HG02642 (cell line): ENCODE measurements at regions not wholly inside any gene's neighbourhood (a gene's known extent, or its start where the extent isn't known, plus 50 kb on each side); places are given as distances from the start of the nearest gene placed in this dataset.
A peak's percentile ranks its signal among the peaks of the same experiment; 100 is the strongest.

Experiments
- ATAC-seq: cut with Tn5 transposase; IDR thresholded peaks from one replicate; pipeline ENCODE4 v1.9.1; 2021; ENCODE audit warnings: mild to moderate bottlenecking; ENCODE audit not compliant: unreplicated experiment, poor library complexity

DNA sequence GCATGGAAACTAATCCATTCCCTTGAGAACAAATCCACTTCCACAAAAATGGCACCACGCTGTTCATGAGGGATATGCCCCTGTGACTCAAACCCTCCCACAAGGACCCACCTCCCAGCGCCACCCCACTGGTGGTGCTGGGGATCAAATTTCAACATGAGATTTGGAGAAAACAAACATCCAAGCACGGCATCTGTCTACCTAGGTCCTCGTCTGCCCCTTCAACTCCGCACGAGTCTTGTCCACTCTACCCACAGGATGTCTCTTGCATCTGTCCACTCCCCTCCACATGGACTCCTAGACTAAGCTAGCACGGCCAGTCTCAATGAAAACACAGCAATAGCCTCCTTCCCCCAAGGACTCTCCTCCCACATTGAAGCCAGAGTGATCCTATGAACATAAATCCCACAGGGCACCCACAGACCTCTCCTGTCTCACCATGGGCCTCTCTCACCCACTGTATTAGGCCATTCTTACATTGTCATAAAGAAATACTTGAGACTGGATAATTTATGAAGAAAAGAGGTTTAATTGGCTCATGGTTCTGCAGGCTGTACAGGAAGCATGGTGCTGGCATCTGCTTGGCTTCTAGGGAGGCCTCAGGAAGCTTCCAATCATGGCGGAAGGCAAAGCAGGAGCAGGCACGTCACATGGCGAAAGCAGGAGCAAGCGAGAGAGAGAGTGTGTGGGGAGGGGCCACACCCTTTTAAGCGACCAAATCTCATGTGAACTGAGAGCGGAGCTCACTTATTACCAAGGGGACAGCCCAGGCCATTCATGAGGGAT is 101.4 kb downstream of the TOMM20 start:
- no peak for ATAC-seq

DNA sequence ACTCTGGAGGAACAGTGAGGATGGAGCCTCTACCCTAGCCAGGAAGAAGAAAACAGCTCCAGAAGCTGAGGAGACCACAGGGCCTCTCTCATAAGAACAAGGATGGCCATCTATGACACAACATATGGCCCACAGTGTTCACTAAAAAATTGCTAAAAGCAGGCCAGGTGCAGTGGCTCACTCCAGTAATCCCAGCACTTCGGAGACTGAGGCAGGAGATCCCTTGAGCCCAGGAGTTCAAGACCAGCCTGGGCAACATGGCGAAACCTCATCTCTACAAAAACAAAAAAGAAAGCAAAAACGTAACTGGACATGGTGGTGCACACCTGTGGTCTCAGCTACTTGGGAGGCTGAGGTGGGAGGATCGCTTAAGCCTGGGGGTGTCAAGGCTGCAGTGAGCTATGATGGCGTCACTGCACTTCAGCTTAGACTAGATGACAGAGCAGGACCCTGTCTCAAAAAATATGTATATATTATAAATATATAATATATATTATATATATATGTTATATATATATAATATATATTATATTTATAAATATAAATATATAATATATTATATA is 103.1 kb downstream of the TOMM20 start:
- ATAC-seq: no peak

DNA sequence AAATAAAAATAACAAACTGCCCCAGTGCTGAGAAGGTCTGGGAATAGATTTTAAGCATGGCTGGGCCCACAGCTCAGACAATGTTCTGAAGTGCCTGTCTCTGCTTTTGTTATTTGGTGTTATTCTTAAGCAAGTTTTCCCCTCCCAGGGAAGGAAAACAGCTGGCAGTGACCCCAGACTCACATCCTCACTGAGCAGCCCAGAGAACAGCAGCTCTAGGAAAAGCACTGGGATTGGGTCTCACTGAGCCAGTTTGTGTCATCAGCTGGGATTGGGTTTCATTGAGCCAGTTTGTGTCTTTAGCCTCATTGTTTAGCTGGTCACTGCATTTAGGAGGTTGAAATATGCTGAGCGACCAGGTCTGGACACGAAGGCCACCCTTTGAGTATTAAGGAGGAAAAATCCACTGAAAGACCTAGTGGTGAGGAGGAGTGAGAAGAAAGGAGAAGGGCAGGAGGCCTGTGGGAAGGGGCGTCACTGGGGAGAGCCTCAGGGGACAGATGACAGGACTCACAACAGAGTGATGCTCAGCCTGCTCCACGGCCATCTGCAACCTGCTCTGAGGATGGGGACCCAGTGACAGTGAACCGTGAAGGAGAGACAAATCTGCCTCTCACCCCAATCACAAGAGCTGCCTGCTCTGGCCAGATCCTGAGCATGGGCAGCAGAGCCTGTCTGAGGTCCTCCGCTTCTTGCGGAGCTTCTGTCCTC is 103.8 kb downstream of the TOMM20 start:
- no peak for ATAC-seq

DNA sequence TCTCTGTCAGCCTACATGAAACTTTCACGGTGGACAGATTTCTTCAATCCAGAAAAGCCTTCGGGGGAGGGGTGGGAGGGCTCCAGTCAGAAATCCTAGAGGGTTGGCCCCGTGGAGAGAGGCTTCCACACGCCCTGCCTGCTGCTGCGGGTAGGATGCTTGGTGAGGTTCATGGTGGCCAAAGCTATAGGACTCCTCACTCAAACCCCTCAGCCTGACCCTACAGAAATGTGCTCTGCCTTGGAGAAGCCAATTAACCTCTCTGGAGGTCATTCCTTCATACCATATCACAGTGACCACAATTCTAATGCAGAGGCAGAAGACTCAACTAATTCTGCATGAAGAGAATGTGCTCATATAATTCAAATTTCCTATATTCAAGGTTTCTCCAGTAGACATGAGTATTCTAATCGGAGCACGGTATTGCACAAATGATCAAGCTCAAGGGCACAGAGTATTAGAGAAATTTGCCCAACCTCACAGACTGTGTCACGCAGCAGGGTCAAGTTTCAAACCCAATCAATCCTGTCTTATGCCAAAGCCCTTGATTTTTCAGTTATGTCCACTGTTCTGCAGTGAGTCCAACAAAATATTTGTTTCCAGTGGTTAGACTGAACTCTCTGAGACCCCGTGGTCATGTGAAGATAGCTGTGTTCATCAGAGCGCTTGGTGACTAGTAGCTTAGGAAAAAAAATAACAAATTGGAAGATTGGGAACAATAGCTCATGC is 104.8 kb downstream of the TOMM20 start:
- ATAC-seq: no peak

DNA sequence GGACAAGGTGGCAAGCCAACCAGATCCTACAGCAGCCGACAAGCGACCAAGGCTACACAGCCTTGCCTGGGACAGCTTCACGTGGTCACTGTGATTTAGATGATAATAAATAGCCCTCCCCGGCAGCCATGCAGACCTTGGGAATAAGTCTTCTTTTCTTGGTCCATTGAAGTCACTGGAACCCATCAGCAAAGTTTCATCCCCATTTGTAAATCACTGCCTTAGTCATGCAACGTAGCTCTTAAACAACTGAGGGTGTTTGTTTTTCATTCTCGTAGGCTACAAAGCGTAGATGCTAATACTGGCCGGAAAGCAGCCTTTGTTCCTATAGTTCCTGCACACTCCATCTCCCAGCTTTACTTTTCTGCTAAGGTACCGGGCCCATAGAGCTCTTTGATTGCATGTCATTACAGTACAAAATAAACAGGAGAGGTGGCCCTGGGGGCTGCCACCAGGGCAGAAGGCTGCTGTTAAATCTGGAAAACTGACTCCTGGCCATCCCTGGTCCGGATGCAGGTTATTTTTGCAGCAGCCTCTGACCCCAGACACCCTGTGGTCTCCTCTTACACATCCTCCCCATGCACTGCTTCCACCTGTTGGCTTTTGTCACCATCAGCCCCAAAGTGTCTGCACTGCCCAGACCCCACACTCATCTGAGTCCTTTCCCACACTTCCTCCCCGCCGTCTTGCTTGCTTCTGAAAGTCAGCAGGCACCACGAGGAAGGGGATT is 105.5 kb downstream of the TOMM20 start:
- ATAC-seq: peak; percentile 73

DNA sequence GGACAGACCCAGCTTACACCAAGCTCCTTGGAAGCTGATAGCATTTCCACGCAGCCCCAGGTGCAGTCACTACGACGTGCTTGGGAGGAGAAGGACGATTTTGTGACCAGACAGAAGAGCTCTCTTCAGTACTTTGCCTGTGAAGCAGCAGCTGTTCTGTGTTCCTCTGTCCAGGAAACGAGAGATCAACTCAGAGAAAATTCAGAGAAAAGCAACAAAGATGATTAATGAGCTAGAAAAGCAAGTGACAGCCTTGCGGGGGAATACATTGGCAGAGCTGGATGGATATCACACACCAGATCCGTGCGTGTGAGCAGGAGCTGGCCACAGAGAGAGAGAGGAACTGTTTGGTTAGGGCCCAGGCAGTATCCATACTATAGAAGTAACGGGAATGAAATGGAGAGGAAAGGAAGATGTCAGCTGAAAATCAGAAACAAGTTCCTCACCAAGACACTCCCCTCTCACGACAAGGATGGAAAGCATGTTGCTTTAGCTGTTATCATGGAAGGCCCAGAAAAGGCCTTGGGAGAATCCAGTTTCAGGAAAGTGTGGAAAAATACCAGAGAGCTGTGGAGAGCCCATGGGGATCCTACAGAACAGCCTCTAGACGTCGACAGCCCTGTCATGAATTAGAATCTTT is 106.2 kb downstream of the TOMM20 start:
- ATAC-seq: no peak

DNA sequence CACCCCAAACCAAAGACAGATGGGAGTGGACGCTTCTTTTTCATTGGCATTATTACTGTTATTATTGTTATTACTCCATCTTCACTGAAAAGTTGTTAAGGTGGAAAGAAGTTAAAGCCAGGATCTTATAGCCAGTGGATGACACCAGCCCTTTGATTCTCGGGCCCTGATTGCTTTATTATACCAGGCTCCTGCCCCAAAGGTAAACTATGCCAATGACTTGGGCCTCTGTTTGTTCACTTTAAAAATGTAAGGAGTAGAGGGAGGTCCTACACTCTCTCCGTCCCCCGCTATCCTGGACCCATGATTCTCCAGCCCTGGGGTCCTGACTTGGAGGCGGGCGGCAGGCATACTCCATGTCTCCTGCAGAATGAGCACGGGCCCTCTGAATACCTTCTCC is 106.8 kb downstream of the TOMM20 start:
- ATAC-seq: no peak

DNA sequence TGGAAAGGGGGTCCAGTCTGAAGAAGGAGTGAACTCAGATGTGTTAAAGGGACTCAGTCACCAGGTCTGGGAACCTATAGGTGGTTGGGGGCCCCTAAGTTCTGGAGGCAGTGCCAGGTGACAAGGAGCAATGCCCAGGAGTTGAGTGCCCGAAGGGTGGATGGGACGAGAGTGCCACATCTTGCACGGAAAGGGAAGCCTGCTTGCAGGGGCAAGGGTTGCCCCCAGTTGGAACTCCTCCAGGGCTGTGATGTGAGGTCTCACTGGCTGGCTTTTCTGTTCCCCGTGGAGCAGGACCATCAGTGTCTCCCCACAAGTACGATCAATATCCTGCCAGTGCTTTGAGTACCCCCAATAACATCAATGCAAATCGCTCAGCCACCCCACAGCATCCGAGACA is 107.3 kb downstream of the TOMM20 start:
- ATAC-seq: no peak

DNA sequence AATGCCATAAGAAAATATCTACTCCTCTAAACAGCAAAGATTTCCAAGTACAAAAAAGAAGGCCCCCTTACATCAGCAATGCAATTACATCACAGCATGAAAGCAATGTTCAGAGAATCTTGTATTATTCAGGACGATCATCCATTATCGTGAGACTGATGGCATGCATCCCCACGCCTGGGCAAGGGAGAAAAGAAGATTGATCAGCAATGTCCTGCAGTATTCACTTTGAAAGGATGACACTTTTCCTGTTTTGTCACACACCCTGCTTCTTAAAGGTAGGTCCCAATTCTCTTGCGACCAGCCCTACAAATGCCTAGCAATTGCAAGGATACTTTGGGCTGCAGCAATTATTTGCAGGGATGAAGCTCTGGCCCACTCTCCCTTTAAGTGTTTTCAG is 108.7 kb downstream of the TOMM20 start:
- no peak for ATAC-seq

DNA sequence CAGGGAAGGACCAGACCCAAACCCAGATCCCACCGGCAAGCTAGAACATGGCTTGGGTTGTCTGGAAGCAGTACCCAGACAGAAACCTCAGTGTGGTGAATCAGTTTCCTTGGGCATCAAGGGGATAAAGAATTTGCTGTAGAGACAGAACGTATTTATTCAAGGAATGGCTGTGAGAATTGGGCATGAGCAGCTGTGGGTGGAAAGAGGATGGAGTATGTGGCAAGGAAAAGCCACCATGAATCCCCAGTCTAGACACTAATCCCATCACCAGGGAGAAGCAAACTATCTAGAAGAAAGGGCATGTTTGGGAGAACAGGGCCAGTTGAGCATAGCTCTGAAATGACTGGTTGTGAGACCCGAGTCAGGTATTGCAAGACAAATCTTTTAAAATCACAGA is 109.2 kb downstream of the TOMM20 start:
- no peak for ATAC-seq

DNA sequence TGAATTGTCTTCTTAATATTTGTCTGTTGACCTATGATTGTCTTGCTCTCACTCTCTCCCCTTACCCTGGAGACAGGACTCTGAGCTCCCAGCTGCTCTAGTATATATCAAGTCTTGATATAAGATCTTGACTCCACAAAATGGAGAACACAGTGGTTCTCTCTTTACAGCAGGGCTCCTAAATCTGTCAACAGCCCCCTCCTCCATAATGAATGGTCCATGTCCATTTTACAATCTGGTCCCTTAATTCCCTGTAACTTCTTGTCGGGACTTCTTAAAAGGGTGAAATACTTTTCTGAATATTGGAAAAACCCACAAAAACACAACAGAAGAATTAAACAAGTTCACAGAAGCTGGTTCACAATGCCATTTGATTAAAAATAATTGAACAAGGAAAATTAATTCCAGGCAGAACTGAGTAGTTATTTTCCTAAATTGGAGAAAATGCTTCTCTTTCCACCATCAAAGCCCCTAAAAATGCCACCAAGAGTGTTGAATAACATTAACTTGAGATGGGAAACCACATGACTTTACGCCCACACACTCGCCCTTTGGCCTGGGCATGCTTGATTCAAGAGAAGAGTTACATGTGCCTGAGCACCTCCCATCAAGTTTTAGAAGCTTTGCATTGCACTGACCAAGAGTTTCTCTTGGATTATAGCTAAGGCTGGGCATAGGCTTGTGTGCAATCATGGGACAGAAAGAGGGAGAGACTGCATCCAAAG is 109.8 kb downstream of the TOMM20 start:
- no peak for ATAC-seq

DNA sequence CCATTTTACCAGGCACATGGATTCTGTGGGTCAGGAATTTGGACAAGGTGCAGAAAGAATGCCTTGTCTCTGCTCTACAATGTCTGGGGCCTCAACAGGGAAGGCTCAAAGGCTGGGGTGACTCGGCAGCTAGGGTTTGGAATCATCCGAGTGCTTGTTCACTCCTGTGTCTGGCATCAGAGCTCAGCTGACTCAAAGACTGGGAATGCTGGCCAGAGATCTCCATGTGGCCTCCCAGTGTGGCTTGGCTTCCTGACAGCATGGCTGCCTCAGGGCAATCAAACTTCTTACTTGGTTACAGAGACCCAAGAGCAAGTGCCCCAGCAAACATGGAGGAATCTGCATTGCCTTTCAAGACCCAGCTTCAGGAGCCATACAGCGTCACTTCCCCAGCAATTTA is 110.5 kb downstream of the TOMM20 start:
- ATAC-seq: no peak

DNA sequence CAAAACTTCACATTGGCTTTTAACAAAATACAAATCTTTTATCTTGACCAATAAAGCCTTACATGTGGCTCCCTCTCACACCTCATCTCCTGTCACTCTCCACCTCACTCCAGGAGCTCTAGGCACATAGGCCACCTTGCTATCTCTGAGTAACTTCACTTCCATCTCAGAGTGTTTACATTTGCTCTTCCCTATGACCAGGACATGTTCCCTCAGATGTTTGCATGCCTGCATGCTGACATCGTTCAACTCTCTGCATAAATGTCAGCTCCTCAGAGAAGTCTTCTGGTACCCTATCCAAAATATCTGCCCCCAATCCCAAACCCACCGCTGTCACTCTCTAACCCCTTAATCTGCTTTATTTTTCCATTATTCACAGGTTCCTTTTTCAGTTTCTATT is 110.9 kb downstream of the TOMM20 start:
- ATAC-seq: no peak

DNA sequence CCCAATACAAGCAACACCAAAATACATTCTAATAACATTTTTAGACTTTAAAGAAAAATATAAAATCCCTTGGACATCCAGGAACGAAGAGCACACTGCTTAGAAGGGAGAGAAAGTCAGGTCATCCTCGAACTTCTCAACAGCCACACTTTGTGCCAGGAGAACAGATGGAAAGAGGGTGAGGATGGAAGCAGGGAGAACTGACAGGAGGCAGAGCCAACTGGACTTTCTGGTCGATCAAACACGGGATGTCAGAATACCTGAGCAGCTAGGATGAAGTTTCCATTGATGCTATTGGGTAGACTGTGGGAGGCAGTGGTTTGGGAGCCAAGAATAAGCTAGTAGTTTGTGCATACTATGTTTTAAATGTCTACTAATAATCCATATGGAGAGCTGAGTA is 111.4 kb downstream of the TOMM20 start:
- no peak for ATAC-seq

DNA sequence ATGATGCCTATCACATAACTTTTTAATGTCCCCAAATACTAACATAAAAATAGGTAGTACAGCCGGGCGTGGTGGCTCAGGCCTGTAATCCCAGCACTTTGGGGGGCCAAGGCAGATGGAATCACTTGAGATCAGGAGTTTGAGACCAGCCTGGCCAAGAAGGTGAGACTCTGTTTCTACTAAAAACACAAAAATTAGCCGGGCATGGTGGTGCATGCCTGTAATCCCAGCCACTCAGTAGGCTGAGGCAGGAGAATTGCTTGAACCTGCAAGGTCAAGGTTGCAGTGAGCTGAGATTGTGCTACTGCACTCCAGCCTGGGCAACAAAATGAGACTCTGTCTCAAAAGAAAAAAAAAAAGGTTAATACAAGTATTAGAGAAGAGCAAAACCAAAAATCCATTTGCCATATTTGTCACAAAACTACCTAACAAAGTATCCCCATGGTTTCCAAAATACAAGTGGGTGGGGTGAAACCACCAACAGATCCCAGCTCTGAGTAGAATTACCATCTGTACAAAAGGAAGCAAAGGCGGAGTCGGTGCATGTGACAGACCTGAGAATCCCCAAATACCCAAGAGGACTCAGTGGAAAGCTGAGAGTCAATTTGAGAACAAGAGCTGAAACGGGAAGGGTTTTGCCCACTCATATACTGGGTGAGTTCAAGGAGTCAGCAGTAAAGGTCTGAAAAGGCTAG is 113.2 kb downstream of the TOMM20 start:
- ATAC-seq: peak; percentile 46

DNA sequence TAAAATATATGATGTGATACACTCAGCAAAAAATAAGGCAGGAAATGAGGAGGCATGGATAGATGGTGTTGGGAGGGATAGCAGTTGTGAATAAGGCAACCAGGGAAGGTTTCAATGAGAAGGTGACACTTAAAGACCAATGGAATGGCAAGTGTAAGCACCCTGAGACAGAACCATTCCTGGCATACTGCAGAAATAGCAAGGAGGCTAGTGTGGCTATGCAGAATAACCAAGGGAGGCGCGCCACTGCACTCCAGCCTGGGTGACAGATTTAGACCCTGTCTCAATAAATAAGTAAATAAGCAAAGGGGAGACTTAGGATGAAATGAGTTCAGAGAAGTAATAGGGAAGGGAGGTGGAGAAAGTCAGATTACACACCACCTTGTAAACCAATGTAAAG is 113.9 kb downstream of the TOMM20 start:
- no peak for ATAC-seq

DNA sequence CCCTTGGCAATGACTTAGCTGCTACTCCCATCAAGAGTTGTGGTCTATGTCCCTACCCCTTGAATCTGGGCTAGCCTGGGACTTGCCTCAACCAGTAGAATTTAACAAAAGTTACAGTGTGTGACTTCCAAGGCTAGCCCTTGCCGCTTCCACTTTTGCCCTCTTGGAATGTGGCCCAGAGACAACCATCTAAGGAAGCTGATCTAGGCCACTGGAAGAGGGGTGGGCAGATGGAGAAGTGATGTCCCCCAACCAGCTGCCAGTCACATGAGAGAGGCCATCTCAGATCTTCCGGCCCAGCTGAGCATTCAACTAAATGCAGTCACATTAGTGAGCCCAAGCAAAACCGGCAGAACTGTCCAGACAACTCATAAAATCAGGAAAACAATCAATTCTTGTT is 115.1 kb downstream of the TOMM20 start:
- no peak for ATAC-seq

DNA sequence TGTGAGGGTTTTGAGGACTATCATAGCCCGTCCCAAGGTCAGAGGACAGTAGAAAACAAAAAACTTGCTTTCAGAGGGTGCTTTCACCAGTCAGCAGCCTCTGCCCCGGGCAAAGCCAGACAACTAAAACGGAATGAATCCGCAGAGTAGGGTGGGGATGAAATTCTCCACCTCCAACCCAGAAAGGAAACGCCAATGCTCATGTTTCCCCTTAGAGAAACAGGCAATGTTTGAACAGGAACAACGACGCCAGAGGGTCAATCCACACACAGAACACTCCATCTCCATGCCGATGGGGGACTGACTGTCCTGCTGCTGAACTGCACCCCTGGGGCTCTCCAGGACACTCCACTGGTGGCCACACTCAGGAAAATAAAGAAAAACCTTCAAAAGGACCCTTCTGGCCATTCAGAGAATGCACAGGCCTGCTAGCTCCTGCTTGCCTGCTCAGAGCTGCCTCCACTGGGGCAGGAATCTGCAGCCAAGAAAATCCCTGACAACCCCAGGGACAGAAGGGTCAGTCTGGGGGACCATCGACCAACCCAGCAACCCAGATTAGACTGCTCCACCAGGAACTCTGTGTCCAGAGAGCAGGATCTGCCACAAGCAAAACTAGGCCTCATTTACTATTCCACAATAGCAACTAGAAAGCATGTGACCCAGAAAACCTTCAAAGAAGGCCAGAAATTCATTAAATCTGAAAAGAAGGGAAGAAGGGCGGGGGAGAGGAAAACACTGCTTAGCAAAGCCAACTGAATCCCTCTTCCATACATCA is 116.0 kb downstream of the TOMM20 start:
- ATAC-seq: no peak
